HG03066 (cell line): ENCODE measurements at regions not wholly inside any gene's neighbourhood (a gene's known extent, or its start where the extent isn't known, plus 50 kb on each side); places are given as distances from the start of the nearest gene placed in this dataset.
A peak's percentile ranks its signal among the peaks of the same experiment; 100 is the strongest.

Experiments
- ATAC-seq: cut with Tn5 transposase; IDR thresholded peaks from one replicate; pipeline ENCODE4 v1.9.1; 2021; ENCODE audit warnings: low read depth; ENCODE audit not compliant: unreplicated experiment

- ATAC-seq: no peak
These were observed 125.1 kb upstream of the IPO9 start for GRCh38 chr1:201703621-201704438.

GRCh38 chr1:201704439-201704792 is 124.5 kb upstream of the IPO9 start:
- no peak for ATAC-seq

DNA sequence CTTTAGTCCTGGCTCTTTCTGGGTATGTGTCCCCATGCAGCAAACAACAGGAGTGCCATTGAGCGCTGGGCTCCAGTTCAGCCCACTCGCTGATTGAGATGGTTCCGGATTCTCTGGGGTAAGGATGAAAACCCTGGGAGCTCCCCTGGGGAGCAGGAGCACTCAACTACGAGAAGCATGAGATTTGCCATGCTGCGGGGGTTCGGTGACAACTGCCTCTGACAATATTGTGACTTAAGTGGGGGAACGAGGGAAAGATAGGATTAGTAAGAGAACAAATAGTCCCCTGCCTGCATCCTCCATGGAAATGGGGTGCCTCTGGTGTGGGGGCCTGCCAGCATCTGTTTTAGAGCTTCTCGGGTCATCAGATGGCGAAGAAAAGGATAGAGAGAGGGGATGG is 123.6 kb upstream of the IPO9 start:
- no peak for ATAC-seq

- no peak for ATAC-seq
These were observed 122.8 kb upstream of the IPO9 start for GRCh38 chr1:201706109-201706508.

DNA sequence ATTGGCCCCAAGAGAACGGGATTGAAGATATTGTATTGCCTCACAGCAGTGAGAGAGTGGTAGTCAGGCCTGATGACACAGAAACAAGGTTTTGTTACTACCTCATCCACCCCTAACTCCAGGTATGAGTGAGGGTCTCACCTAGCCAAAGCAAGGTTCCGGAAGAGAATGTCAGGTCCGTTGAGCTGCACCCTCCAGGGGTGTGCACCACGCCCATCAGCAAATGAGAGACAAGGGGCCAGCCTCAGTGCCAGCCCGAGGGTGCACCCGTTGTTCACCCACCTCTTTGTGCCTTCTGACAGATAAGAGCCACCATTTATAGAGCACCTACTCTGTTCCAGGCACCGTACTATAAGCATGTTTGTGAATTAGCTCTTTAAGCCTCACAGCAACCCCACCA is 121.9 kb upstream of the IPO9 start:
- ATAC-seq: no peak

DNA sequence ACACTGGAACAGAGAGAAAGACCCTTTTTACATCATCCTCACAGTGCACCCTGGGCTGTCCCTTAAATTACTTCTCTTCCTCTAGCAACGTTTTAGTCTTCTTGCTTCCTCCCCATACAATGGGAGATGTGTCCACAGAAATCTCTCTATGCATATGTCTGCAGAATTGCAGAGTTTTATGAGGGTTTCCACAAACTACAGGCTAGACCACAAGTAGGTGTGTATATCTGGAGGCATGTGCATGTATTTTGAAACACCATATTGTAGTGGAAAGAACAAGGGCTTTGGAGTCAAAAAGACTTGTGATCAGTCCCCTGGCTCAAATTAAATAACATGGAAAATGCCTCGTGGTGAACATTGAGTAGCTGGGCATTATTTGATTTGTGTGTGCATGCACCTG is 121.3 kb upstream of the IPO9 start:
- no peak for ATAC-seq

GRCh38 chr1:201708085-201708512 is 120.9 kb upstream of the IPO9 start:
- ATAC-seq: no peak

DNA sequence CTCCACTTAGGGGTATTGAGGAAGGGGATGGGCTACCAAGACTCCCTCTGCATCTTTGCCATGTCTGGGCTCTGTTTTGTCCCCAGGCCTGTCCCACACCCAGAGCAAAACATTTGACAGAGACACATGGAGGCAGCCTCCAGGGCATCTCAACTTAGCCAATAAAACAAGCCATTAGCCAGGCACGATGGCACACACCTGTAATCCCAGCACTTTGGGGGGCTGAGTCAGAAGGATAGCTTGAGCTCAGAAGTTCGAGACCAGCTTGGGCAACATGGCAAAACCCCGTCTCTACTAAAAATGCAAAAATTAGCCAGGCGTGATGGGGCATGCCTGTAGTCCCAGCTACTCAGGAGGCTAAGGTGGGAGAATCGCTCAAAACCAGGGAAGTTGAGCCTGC is 120.3 kb upstream of the IPO9 start:
- no peak for ATAC-seq

DNA sequence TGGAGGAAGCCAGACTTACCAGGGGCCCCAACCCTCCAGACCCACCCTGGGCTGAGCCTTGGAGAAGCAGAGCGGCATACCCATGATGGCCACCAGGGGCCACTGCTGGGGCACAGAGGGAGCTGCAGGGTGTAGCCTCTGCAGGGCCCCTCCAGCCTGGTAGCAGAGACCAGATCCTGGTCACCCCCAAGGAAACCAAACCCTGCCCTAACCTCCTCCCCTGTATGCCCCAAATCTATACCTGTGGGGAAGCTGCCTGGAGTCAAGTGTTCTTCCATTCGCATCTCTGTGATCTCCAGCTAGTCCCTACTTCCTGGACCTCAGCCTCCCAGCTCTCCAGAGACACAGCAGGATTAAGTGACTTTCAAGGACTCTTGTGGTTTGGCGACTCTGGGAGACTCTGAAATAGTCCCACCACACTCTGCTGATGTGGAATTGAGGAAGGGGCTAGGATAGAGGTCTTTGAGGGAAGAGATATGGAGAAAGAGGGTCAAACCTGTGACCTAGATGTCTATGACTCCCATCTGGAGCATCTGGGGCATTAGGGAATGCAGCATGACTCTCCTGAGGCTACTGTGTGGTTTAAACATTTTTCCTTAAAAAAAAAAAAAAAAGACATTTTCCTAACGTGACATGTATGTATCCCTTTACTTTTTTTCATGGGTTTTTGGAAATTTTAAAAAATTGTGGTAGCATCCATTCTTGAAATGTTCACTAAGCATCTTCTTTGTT is 119.2 kb upstream of the IPO9 start:
- peak; percentile 79 for ATAC-seq

DNA sequence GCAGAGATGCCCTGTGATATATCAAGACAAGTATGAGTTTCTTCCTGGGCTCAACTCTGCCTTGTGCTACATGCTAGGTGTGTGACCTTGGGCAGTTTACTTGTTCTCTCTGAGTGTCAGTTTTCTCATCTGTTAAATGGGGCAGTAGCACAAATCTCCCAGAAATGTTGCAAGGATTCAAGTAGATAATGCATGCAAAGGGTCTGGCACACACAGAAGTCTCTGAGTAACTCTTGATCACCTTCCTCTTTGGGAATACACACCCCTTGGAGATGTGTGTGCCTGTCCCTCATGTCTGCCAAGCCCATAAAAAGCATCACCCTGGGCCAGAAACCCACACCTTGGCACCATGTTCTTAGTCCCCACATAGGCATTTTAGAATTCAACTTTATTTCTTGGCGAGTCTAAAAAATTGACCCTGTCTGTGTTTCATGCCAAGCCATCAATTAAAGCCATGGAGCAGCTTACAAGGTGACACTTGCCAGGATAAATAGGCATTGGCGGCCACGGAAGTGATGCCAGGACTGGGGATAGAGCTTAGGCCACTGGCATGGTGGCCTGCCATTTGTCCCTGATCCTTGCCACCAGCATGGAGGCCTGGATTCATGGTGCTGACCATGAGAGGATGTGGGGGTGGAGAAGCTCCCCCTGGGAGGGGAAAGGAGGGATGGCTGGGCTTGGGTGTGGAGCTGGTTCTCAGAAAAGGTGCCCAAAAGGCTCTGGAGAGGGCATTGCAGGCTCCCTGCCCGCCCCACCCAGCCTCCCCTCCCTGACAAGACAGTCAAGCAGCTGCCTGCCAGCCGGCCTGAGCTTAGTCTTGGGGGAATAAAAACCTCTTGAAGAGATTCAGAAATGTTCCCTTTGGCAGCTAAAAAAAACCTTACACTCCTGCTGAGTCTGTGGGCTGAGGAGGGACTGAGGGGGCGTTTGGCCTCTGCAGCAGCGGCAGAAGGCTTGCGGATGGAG is 118.0 kb upstream of the IPO9 start:
- no peak for ATAC-seq

GRCh38 chr1:201711811-201712210 is 117.1 kb upstream of the IPO9 start:
- no peak for ATAC-seq

- ATAC-seq: no peak
These were observed 116.4 kb upstream of the IPO9 start for GRCh38 chr1:201712387-201713085.

DNA sequence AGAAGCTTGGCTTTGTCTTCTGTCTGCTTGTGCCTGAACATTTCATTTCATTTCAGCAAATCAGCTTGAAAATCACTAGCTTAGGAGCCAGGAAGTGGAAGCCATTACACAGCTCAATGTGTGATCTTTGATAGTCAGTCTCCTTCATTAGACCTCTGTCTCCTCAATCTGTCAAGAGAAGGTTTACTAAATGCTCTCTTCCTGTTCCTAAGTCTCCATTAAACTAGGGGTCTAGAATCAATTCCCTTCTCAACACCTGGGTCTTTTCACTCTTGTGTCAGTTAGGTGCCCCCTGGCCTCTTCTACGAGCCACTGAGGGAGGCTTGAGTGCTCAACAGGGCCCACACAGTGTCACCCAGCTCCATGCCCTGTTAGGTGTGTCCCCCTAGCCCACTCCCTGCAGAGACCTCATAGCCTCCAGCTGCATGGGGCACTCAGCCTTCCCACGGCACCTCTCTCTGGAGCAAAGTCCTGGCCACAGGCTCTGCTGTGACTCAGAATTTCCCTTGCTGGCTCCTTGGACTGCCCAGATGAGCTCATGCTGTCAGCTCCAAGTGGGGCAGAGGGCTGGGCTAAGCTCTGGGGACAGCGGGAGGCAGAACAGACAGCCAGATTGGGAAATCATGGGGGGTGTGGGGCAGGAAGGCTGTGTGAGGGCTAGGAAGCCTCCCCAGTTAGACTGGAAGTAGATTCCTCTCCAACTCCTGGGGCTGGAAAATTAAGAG is 115.7 kb upstream of the IPO9 start:
- no peak for ATAC-seq

DNA sequence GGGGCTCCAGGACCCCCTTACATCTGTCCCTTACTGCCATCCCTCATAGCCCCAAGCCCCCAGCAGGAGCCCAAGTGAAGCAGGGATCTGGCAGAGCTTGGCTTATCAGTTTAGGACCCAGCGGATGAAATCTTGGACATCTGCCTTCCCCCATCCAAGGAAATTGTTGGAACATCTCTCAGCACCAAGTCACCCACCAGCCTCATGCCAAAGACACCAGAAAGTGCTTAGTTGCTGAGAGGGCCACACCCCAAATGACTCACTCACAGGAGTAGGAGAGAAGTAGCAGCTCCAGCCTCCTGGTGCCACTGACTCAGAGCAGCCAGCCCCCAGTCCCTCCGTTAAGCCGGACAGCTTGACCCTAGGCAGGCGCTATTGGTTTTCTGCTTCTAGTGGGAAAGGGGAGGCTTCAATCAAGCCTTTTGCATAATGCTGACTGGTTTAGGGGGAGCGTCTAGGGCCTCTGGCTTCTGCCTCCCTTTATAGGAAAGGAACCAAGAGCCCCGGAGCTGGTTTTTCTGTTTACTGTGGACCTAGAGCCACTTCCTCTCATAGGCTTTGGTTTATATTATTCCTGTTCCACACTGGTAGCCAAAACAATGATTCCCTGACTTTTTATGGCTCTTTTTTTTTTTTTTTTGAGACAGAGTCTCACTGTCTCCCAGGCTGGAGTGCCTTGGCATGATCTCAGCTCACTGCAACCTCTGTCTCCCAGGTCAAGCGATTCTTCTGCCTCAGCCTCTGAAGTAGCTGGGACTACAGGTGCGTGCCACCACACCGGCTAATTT is 114.2 kb upstream of the IPO9 start:
- ATAC-seq: no peak

GRCh38 chr1:201715351-201715750 is 113.6 kb upstream of the IPO9 start:
- ATAC-seq: no peak

DNA sequence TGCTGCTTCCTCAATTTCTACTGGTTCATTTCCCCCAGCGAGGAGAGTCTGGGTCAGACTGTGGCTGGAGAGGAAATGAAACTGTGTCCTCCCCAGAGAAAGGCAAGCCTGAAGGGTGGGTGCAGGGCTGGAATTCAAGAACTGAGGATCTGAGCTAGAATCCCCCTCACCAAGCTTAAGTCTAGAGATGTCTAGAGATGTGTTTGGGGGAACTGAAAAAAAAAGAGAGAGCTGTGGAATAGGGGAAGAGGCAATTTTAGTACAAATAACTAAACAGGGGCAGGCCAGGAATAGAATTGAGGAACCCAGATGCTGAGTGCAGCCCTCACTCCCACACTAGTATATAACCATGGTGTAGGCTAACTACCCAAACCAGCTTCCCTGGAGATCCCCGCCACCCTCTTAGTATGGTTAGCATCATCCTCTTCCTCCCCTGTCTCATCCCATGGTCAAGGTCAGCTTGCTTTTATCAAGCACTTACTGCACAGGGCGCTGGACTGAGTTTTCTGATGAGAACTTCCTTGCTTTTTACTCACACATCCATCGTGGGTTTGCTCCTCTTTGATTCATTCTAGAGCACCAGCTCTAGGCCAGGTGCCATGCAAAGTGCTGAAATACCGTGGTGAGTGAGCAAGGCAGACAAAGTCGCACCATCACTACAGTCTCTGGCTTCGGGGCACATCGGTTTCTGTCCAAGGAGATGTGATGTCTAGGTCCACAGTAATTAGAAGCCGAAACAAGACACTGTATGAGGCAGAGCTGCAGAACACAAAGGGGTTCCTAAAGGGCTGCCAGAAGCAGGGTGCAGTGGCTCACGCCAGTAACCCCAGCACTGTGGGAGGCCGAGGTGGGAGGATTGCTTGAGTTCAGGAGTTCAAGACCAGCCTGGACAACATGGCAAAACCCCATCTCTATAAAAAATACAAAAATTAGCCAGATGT is 112.9 kb upstream of the IPO9 start:
- ATAC-seq: no peak

DNA sequence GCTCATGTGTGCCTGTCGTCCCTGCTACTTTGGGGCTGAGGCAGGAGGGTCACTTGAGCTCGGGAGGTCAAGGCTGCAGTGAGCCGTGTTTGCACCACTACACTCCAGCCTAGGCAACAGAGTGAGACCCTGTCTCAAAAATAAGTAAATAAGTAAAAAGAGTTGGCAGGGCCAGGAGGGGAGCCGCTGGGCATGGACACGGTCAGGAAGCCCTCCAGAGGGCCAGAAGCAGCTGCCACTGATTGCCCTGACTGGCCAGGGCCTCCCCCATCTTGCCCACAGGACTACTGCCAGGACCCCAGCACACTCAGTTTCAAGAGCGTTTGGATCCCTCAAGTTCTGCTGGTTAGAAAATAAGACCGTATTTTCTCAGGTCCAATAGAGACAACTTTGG is 112.2 kb upstream of the IPO9 start:
- ATAC-seq: no peak

DNA sequence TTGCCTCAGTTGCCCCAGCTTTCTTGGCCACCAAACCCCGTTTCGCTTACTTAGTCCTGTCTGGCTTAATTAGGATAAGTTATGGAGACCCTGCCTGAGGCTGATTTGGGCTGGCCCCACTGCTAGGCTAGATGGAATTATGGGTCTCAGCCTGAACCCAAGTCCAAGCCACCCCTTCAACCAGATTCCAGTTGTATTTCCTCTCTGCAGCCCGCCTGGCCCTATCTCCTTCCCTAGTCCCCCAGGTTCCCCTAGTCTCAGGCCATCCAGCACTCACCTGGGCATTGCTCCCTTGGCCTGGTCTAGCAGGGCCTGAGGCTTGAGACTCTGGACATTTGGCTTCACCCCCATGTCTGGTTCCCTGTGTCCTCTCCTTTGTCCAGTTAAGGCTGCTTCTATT is 111.7 kb upstream of the IPO9 start:
- ATAC-seq: no peak
